NCI-H1048 (cell line): ENCODE measurements at regions not wholly inside any gene's neighbourhood (a gene's known extent, or its start where the extent isn't known, plus 50 kb on each side); places are given as distances from the start of the nearest gene placed in this dataset.

Experiments used
- DNase-seq: peaks from one replicate; lab custom pipeline; 2025; lab: John Stamatoyannopoulos, UW

GRCh38 chr10:129020651-129021330 is 446.2 kb upstream of the MGMT start:
- no peak for DNase-seq

- DNase-seq: no peak
These were observed 445.3 kb upstream of the MGMT start for GRCh38 chr10:129021594-129022304.

GRCh38 chr10:129023082-129023481 is 444.0 kb upstream of the MGMT start:
- no peak for DNase-seq

GRCh38 chr10:129024046-129024445 is 443.0 kb upstream of the MGMT start:
- DNase-seq: no peak

GRCh38 chr10:129025787-129026186 is 441.3 kb upstream of the MGMT start:
- DNase-seq: no peak

- no peak for DNase-seq
These were observed 439.1 kb upstream of the MGMT start for GRCh38 chr10:129027906-129028305.

- no peak for DNase-seq
These were observed 438.6 kb upstream of the MGMT start for GRCh38 chr10:129028451-129028850.

- DNase-seq: no peak
These were observed 438.0 kb upstream of the MGMT start for GRCh38 chr10:129029051-129029450.

- no peak for DNase-seq
These were observed 437.0 kb upstream of the MGMT start for GRCh38 chr10:129029851-129030602.

GRCh38 chr10:129030603-129030895 is 436.5 kb upstream of the MGMT start:
- no peak for DNase-seq

- no peak for DNase-seq
These were observed 435.8 kb upstream of the MGMT start for GRCh38 chr10:129030996-129031843.

- no peak for DNase-seq
These were observed 435.2 kb upstream of the MGMT start for GRCh38 chr10:129031844-129032150.

- no peak for DNase-seq
These were observed 434.4 kb upstream of the MGMT start for GRCh38 chr10:129032372-129033313.

- no peak for DNase-seq
These were observed 433.7 kb upstream of the MGMT start for GRCh38 chr10:129033340-129033739.

- no peak for DNase-seq
These were observed 433.2 kb upstream of the MGMT start for GRCh38 chr10:129033790-129034272.

- DNase-seq: no peak
These were observed 431.8 kb upstream of the MGMT start for GRCh38 chr10:129035052-129035827.

- no peak for DNase-seq
These were observed 428.5 kb upstream of the MGMT start for GRCh38 chr10:129038522-129038921.

GRCh38 chr10:129039406-129040370 is 427.4 kb upstream of the MGMT start:
- no peak for DNase-seq

GRCh38 chr10:129040377-129040776 is 426.7 kb upstream of the MGMT start:
- DNase-seq: no peak
